MCF 10A (cell line): ENCODE measurements at regions not wholly inside any gene's neighbourhood (a gene's known extent, or its start where the extent isn't known, plus 50 kb on each side); places are given as distances from the start of the nearest gene placed in this dataset.
"Not testable (repeated sequence)": the region's sequence is repeated elsewhere in the genome, so short reads cannot be mapped to it uniquely, and the experiment has no call there.

Source experiments
- BruUV-seq: library from RNA; stranded (reverse); fragments of 400-500 nt; replicated peaks from 2 replicates; lab custom pipeline; 2021; lab: Mats Ljungman, UMichigan
- CTCF ChIA-PET: fragments of 300-600 bp; sonication (Branson Sonifier 250); formaldehyde crosslinking; extraction: SDS; loops from one replicate; lab custom pipeline; 2021; ENCODE audit warnings: antibody characterized with exemption, inconsistent platforms; lab: Yijun Ruan, JAX
- POLR2A ChIA-PET: fragments of 300-600, 350-650 bp; sonication (Branson Sonifier 250); formaldehyde crosslinking; extraction: SDS; loops from one replicate; lab custom pipeline; 2020; ENCODE audit warnings: antibody characterized with exemption, inconsistent platforms; lab: Yijun Ruan, JAX
- DNase-seq: peaks from one replicate; pipeline ENCODE4 v3.0.0-alpha.2; 2018; ENCODE audit not compliant: unreplicated experiment
- H3K27ac Mint-ChIP-seq: one replicate; pipeline ENCODE4 v1.8.0; 2022; ENCODE audit warnings: mild to moderate bottlenecking, low read depth, mixed read lengths; ENCODE audit not compliant: unreplicated experiment
- H3K27me3 Mint-ChIP-seq: one replicate; pipeline ENCODE4 v1.8.0; 2022; ENCODE audit warnings: mixed read lengths; ENCODE audit not compliant: insufficient read depth, unreplicated experiment
- H3K36me3 Mint-ChIP-seq: one replicate; pipeline ENCODE4 v1.8.0; 2022; ENCODE audit warnings: mild to moderate bottlenecking, moderate library complexity, mixed read lengths; ENCODE audit not compliant: insufficient read depth, unreplicated experiment
- H3K4me1 Mint-ChIP-seq: one replicate; pipeline ENCODE4 v1.8.0; 2022; ENCODE audit warnings: mixed read lengths; ENCODE audit not compliant: insufficient read depth, unreplicated experiment
- H3K4me3 Mint-ChIP-seq: one replicate; pipeline ENCODE4 v1.8.0; 2022; ENCODE audit warnings: mild to moderate bottlenecking, moderate library complexity, mixed read lengths; ENCODE audit not compliant: unreplicated experiment
- H3K9me3 Mint-ChIP-seq: one replicate; pipeline ENCODE4 v1.8.0; 2022; ENCODE audit warnings: mixed read lengths; ENCODE audit not compliant: unreplicated experiment
- CTCF ChIP-seq: fragments of 200-600 bp; IDR thresholded peaks from one replicate; pipeline ENCODE4 v1.8.0; 2022; ENCODE audit warnings: antibody characterized with exemption, mild to moderate bottlenecking; ENCODE audit not compliant: unreplicated experiment
- intact Hi-C: fragments of 100-400 bp; cut with micrococcal nuclease; formaldehyde crosslinking; loops from 2 replicates; pipeline ENCODE4 v1.14.1; 2022

GRCh38 chr6:112680091-112680490, 333.0 kb downstream of the RFPL4B start:
- no peak overlapping the region for H3K4me3 Mint-ChIP-seq
- H3K4me1 Mint-ChIP-seq = peaks cover 5% of the 10 kb centered on the region
- H3K36me3 Mint-ChIP-seq = no peaks in the 10 kb centered on the region
- H3K9me3 Mint-ChIP-seq = no peaks in the 10 kb centered on the region
- no peaks in the 10 kb centered on the region for H3K27me3 Mint-ChIP-seq
- CTCF ChIA-PET = interaction anchor here (0.5 to 0.8 kb wide), 2 partner anchors 18 to 594 kb away, joined by 3 to 5 read pairs; no protein-coding TSS in a partner anchor
- no peak for TF ChIP-seq CTCF
- intact Hi-C loops = loop anchor here (5.0 kb wide), 1 partner anchor 348 kb away; no protein-coding TSS in a partner anchor
- POLR2A ChIA-PET = interaction anchor here (1.4 to 2.9 kb wide), 2 partner anchors 11 to 16 kb away, joined by 3 to 9 read pairs; no protein-coding TSS in a partner anchor
- H3K27ac Mint-ChIP-seq = no peak overlapping the region
- no peak for DNase-seq
- no TSS peak for BruUV-seq

- H3K4me3 Mint-ChIP-seq = no peak overlapping the region
- no peak for DNase-seq
- H3K4me1 Mint-ChIP-seq = peaks cover 5% of the 10 kb centered on the region
- intact Hi-C loops = loop anchor here (5.0 kb wide), 1 partner anchor 350 kb away; no protein-coding TSS in a partner anchor
- H3K36me3 Mint-ChIP-seq = no peaks in the 10 kb centered on the region
- no TSS peak for BruUV-seq
- no peaks in the 10 kb centered on the region for H3K9me3 Mint-ChIP-seq
- TF ChIP-seq CTCF = no peak
- H3K27me3 Mint-ChIP-seq = no peaks in the 10 kb centered on the region
- peak overlapping the region; percentile 49 for H3K27ac Mint-ChIP-seq
- POLR2A ChIA-PET = interaction anchor here (0.6 to 1.3 kb wide), 2 partner anchors 217 to 351 kb away, joined by 3 to 4 read pairs; no protein-coding TSS in a partner anchor
- CTCF ChIA-PET = no interaction called here
Observed at GRCh38 chr6:112682071-112682470, 334.9 kb downstream of the RFPL4B start.

GRCh38 chr6:112683106-112683505, 336.0 kb downstream of the RFPL4B start:
- peaks cover 5% of the 10 kb centered on the region for H3K4me1 Mint-ChIP-seq
- intact Hi-C loops = loop anchor here (5.0 kb wide), 1 partner anchor 351 kb away; no protein-coding TSS in a partner anchor
- ChIA-PET CTCF (interaction anchor here (1.2 kb wide), 1 partner anchor 206 kb away, joined by 3 read pairs; no protein-coding TSS in a partner anchor), POLR2A (interaction anchor here (0.6 to 1.3 kb wide), 2 partner anchors 241 to 352 kb away, joined by 3 to 4 read pairs; no protein-coding TSS in a partner anchor)
- no peak for TF ChIP-seq CTCF
- no peak overlapping the region for H3K4me3 Mint-ChIP-seq
- no peaks in the 10 kb centered on the region for H3K36me3 Mint-ChIP-seq
- no peaks in the 10 kb centered on the region for H3K27me3 Mint-ChIP-seq
- no peaks in the 10 kb centered on the region for H3K9me3 Mint-ChIP-seq
- DNase-seq = peak; percentile 82
- H3K27ac Mint-ChIP-seq = peak overlapping the region; percentile 49
- BruUV-seq = no TSS peak

- ChIA-PET CTCF (interaction anchor here (1.2 kb wide), 1 partner anchor 205 kb away, joined by 3 read pairs; no protein-coding TSS in a partner anchor), POLR2A (no interaction called here)
- BruUV-seq = no TSS peak
- no peak overlapping the region for H3K4me3 Mint-ChIP-seq
- H3K27ac Mint-ChIP-seq = peak overlapping the region; percentile 31
- no peaks in the 10 kb centered on the region for H3K27me3 Mint-ChIP-seq
- H3K4me1 Mint-ChIP-seq = peaks cover 5% of the 10 kb centered on the region
- no peaks in the 10 kb centered on the region for H3K9me3 Mint-ChIP-seq
- H3K36me3 Mint-ChIP-seq = no peaks in the 10 kb centered on the region
- TF ChIP-seq CTCF = no peak
- intact Hi-C loops = loop anchor here (5.0 kb wide), 1 partner anchor 352 kb away; no protein-coding TSS in a partner anchor
- peak; percentile 71 for DNase-seq
Observed at GRCh38 chr6:112683926-112684325, 336.8 kb downstream of the RFPL4B start.

GRCh38 chr6:112685521-112686220, 338.5 kb downstream of the RFPL4B start:
- CTCF ChIA-PET, BruUV-seq, DNase-seq, H3K27me3 Mint-ChIP-seq, H3K4me1 Mint-ChIP-seq, intact Hi-C loops, H3K4me3 Mint-ChIP-seq, POLR2A ChIA-PET, H3K9me3 Mint-ChIP-seq, H3K36me3 Mint-ChIP-seq, H3K27ac Mint-ChIP-seq: not testable (repeated sequence)
